HUES6 (cell line): ENCODE measurements at regions not wholly inside any gene's neighbourhood (a gene's known extent, or its start where the extent isn't known, plus 50 kb on each side); places are given as distances from the start of the nearest gene placed in this dataset.

Experiments
- H3K27ac ChIP-seq: 2 replicates; pipeline ENCODE4 v1.7.0; 2013; ENCODE audit warnings: low read depth, mild to moderate bottlenecking, low read length, inconsistent platforms
- H3K27me3 ChIP-seq: 2 replicates; pipeline ENCODE4 v1.6.1; 2013; ENCODE audit warnings: low read length; ENCODE audit not compliant: control insufficient read depth, insufficient read depth
- H3K36me3 ChIP-seq: 2 replicates; pipeline ENCODE4 v1.6.1; 2013; ENCODE audit warnings: low read length; ENCODE audit not compliant: control insufficient read depth, insufficient read depth
- H3K4me1 ChIP-seq: 2 replicates; pipeline ENCODE4 v1.6.1; 2013; ENCODE audit warnings: low read length; ENCODE audit not compliant: control insufficient read depth, insufficient read depth
- H3K4me3 ChIP-seq: 2 replicates; pipeline ENCODE4 v1.5.1; 2013; ENCODE audit warnings: low read depth, low read length
- H3K9ac ChIP-seq: one replicate; pipeline ENCODE4 v1.6.1; 2013; ENCODE audit warnings: mild to moderate bottlenecking, low read length
- H3K9me3 ChIP-seq: 2 replicates; pipeline ENCODE4 v1.6.1; 2013; ENCODE audit warnings: low read depth, low read length; ENCODE audit not compliant: control insufficient read depth, insufficient read depth

GRCh38 chr11:110035357-110035756 is 57.8 kb upstream of the ZC3H12C start:
- Histone ChIP-seq H3K9ac (no peak overlapping the region), H3K9me3 (no peaks in the 10 kb centered on the region), H3K27me3 (no peaks in the 10 kb centered on the region), H3K36me3 (no peaks in the 10 kb centered on the region), H3K4me3 (no peak overlapping the region), H3K4me1 (no peaks in the 10 kb centered on the region), H3K27ac (no peak overlapping the region)

DNA sequence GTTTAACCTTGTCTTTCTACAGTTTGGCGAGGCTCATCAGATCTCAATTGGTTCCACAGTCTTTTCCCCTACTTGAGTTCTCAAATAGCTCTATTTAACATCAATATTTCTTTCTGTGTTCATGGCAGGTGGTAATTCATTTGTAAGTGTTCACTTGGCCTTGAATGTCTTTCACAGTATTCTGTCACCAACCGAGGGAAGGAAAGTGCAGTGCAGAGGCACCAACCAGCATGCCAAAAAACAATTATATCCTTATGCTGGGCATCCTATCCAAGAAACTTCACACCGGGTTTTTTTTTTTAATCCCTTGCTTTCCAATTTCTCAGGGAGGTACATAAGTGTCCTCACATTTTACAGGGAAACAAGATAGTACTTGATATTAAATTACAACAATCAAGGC is 55.0 kb upstream of the ZC3H12C start:
- no peaks in the 10 kb centered on the region for H3K4me1 ChIP-seq
- no peak overlapping the region for H3K9ac ChIP-seq
- no peak overlapping the region for H3K4me3 ChIP-seq
- no peak overlapping the region for H3K27ac ChIP-seq
- H3K27me3 ChIP-seq, result no peaks in the 10 kb centered on the region
- H3K9me3 ChIP-seq, result no peaks in the 10 kb centered on the region
- H3K36me3 ChIP-seq, result no peaks in the 10 kb centered on the region
